GM21447 (cell line): ENCODE measurements at regions not wholly inside any gene's neighbourhood (a gene's known extent, or its start where the extent isn't known, plus 50 kb on each side); places are given as distances from the start of the nearest gene placed in this dataset.
"Not testable (repeated sequence)": the region's sequence is repeated elsewhere in the genome, so short reads cannot be mapped to it uniquely, and the experiment has no call there.

Experiments
- ATAC-seq: cut with Tn5 transposase; IDR thresholded peaks from one replicate; pipeline ENCODE4 v1.9.1; 2021; ENCODE audit not compliant: unreplicated experiment

DNA sequence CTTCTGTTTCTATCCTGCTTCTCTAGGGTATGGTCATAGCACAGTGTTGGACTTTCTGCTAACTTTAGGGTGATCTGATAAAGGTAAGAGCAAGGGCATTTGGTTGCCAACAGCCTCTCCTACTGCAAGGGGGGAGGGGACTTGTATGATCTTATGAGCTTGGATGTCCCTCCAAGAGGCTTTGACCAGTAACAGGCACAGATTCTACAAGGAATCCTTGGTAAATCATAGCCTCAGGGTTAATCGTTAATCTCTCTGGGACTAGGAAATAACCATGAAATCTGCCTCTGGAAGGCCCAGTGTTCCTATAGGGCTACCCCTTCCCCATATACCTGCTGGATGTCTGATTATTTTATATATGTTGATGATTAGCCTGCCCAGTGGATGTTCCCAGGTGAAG, 134.8 kb upstream of the TNFSF4 start:
- no peak for ATAC-seq

DNA sequence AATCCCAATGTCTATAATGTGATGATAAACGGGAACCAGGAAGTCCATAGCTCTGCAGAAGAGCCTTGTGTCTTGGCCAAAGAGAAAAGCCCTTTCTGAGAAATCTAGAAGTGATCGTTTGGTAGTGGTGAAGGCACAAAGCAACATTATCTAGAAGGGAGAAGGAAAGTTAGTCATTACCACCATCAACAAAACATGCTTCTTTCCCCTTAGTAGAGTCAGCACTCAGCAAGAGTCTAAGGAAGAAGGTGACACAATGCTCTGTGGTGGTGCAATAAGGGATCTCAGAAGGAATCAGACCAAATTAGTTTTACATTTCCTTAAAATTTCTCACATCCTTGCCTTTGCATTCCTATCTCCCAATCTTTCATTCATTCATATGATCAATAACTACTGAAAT, 134.4 kb upstream of the PRDX6 start:
- no peak for ATAC-seq

DNA sequence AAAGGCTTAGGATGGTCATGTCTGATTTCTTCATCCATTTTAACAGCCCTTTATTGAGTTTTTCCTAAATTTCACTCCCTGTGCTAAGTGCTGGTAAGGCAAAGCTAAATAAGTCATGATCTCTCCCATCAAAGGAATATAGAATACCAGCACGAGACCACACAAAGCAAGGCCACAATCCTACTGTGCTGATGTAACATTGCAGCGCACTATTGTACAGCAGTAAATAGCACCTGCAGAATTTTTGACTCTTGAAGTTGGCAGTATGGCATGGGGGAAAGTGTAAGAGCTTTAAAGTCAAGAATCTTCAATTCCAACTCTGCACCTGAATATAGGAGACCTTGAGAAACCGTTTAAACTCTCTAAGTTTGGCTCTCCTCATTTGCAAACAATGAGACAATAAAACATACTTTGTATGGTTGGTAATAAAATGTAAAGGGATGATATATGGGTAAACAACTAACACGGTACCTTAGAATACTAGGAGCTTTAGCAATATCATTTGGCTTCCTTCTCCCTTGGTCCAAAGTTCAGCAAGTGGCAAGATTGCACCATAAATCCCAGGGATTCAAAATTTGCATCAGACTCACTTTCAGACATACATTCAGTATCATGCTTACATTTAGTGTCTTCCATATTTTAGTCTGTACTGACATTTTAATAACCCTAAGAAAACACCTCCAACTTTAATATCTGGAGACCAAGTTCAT, 132.9 kb upstream of the PRDX6 start:
- no peak for ATAC-seq

DNA sequence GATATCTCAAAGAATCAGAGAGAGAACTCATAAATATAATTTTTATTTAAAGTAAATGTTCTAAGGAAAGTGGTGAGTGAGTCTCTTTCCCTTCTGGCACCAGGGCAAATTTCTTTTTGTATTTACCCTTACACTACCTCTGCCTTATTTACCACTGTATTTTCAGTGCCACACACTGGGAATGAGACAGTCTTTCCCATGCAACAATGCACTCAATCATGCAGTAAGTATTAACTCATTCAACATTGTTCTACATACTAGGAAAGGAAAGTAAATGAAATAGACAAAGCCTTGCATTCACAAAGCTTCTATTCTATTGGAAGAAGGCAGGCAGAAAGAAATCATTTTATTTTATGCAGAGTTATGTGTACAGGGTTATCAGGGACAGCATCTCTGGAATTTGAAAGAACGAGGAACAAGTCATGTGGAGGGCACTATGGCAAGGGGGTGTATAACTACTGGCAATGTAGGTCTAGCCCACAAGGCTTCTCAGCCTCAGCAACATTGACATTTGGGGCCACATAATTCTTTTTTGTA, 129.8 kb upstream of the PRDX6 start:
- no peak for ATAC-seq

DNA sequence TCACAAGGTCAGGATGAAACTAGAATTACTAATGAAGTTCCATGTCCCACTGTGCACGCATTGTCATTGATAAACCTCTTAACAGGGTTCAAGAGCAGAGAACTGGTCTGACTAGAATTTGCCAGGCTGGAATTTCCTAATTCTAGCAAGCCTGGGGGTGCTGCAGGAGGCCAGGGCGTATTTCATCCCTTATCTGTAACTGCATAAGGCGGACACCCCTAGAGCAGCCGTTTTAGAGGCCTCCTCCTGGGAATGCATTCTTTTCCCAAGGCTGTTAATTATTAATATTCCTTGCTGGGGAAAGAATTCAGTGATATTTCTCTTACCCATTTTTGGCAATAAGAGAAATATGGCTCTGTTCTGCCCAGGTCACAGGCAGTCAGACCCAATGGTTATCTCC, 124.5 kb upstream of the PRDX6 start:
- ATAC-seq = not testable (repeated sequence)

DNA sequence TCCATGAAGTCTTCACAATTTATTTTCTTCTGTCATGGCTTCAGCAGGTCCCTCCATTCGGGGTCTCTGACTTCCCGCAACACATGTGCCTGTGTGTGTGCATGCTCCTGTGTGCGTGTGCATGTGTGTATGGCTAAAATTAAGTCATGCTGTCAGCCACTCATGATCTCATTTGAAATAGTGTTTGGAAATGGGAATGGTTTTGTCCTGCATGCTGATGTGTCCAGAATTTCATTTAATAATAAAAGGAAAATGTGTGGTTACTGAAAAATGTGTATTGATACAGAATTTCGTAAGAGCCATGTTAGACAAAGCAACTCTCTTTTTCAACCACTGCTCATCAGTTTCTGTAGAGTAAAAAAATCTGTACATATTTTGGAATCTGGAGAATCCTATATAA, 123.8 kb upstream of the PRDX6 start:
- no peak for ATAC-seq

DNA sequence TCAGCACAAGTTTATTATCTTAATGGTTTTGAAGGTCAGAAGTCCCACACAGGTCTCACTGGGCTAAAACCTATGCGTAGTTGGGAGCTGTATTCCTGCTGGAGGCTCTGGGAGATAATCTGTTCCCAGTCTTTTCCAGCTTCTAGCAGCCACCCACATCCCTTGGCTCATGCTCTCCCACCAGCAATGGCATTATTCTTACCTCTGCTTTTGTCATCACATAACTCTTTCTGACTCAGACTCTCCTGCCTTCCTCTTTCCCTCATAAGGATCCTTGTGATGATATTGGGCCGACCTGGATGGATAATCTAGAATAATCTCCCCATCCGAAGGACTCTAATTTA, 122.2 kb upstream of the PRDX6 start:
- ATAC-seq = no peak

DNA sequence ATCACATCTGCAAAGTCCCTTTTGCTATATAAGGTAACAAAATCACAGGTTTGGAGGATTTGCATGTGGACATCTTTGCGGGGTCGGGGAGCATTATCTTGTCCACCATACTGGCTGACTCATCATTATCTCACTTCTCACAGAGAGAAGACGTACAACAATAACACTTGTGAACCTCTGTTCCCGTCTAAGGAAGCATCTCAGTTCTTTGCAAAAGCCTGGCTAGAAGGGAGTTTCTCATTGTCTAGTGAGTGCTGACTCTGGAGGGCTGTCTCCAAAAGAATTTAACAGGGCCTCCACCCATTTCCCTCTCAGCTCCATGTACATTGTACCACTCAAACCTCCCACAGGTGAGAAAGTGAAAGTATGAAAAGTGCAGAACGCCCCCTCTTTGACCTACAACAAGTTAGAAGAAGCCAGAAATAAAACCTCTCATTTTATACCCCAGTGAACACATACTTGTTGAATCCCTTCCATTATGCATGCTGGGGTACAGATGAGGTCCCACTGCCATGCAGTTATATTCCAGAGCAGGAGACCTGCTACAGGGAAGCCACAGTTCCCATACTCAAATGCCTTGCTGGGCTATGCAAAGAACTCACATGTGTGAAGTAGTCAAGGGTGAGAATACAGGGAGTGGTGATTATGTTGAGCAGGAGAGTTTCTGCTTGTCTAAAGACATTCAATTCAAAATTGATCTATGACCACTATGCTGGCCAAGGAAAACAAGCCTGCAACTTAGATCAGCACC, 121.7 kb upstream of the PRDX6 start:
- no peak for ATAC-seq

DNA sequence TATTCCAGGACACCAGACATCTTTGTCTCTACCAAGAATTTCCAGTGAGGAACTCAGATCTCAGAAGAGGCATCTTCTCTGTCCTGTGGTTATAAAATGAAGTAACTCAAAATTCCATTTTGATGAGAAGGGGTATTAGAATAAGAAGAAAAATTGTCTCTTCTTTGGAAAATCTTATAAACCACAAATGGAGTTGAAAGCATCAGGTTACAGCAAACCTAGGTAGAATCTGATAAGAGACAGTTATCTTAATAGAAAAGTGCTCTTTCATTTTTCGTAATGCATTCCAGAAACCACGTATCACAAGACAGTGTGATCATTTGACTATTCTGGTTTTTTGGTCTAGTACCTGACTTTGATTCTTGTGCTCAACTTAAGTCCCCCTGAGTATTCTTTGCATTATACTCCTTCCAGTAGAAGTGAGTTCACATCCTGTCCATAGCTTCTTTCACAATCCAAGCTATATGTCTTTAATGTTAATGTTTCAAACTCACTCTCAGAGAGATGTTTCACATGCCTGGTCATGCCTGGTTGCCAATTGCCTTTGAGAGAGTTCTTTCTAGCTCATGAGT, 120.9 kb upstream of the PRDX6 start:
- no peak for ATAC-seq

DNA sequence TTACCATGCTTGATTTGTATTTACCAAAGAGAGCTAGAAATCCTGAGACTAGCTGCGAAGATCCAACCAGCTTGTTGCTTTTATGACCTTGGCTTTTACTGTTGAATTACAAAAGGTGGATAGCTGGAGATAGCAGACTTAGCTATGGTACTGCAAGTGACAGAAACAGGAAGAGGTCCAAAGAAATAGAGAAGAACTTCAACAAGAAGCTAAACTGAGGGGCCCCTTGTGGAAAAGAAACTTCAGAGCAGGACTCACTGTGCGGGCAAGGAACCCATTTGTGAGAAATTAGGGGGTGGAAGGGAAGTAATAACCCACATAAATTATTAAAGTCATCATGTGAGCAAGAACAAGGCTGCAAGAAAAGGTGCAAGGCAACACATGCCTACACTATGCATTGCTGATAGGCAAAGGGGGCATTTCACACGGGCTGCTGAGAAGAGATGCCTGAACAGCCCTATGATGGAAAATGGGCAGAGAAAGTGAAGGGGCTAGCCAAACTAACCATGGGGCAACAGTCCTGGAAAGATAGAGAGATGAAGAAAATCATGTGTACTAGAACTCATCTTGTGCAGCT, 116.6 kb upstream of the PRDX6 start:
- ATAC-seq = no peak

DNA sequence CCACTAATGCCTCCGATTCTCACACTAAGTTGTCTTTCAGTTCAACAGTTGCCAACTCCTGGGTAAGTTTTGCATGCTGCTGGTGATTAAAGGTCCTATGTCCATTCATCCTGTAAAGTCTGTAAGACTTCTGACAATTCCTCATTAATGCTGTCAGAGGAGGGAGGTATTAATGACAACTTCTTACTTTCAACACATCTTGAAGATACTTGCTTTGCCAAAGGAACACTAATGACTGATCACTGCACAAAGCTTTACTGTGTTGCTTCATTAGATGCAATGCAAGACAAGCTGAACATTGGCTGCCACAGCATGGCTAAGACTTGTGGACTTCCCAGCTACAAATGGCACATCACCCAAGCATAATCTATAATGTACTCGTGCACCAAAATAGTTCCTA, 114.6 kb upstream of the PRDX6 start:
- no peak for ATAC-seq

DNA sequence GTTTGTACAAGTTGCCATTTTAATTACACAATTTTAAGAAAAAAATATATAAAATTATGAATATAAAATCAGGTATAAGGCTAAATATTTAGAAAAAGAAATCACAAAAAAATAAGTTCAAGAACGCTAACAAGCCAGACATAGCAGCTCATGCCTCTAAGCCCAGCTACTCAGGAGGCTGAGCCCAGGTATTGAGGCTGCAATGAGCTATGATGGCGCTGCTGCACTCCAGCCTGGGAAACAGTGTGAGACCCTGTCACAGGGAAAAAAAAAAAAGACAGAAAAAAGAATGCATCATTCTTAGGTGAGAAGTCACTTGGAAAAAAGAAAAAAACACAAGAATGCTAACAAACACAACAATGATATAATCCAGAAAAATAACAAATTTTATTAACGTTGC, 112.3 kb upstream of the PRDX6 start:
- ATAC-seq = no peak

DNA sequence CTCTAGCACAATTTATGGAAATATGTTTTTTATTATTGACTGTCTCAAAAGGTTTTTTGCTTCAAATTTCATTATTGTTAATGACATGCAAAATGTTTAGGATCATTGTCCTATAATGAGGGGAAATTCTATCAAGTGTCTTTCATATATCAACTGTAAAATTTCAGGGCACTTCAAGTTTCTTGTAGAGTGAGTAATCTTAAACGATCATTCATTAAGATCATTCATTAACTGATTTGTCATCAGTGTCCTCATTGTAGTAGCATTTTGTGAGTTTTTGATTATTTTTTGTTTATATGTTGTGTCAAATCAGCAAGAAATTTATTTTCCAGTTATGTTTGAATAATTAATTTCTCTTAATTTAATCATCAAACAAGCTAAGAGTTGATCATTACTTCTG, 111.8 kb upstream of the PRDX6 start:
- no peak for ATAC-seq

DNA sequence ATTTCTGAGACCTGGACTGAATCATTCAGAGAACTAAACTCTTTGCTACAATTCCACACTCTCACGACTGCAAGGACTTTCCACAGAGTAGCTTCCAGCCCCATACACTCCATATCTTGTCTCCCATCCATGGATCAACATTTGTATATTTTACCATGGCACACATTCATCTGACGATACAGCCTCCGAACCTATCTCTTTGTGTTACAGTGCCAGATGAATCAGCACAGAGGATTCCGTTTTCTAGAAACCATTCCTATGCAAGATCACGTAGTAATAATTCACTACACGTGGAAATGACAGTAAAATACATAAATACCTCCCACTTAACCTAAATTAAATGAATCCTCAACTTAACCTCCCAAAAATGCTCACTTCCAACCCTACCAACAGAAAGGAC, 110.0 kb upstream of the PRDX6 start:
- ATAC-seq = no peak

DNA sequence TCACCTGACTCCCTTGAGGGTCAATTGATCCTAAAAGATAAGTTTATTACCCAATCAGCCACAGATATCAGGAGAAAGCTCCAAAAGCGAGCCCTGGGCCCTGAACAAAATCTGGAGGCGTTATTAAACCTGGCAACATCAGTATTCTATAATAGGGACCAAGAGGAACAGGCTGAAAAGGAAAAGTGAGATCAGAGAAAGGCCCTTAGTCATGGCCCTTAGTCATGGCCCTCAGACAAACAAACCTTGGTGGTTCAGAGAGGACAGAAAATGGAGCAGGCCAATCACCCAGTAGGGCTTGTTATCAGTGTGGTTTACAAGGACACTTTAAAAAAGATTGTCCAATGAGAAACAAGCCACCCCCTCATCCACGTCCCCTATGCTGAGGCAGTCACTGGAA, 106.5 kb upstream of the PRDX6 start:
- ATAC-seq = not testable (repeated sequence)

DNA sequence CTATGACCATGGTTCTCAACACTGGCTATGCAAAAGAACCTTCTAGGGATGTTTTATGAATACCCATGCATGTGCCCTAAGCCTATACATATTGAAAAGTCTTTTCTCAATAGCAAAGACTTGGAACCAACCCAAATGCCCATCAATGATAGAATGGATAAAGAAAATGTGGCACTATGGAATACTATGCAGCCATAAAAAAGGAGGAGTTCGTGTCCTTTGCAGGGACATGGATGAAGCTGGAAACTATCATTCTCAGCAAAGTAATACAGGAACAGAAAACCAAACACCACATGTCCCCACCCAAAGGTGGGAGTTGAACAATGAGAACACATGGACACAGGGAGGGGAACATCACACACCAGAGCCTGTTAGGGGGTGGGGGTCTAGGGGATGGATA, 101.1 kb upstream of the PRDX6 start:
- ATAC-seq = not testable (repeated sequence)

DNA sequence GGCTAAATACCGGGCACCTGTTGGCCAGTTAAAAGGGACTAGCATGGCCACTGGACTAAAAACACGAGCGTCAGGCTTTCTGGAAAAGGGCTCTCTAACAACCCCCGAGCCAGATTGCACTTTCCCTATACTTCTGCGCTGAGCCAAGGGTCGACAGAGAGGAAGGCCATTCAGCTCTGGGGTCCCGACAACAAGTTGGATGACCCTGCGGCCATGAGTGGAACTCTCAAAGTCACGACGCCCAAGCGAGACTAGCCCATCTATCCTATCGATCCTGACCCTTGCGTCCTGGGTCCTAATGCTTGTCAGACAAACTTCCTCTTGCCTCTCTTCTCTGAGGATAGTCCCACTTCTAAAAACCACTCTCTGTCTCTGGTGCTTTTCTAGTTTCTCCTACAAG, 99.9 kb upstream of the PRDX6 start:
- ATAC-seq = no peak

DNA sequence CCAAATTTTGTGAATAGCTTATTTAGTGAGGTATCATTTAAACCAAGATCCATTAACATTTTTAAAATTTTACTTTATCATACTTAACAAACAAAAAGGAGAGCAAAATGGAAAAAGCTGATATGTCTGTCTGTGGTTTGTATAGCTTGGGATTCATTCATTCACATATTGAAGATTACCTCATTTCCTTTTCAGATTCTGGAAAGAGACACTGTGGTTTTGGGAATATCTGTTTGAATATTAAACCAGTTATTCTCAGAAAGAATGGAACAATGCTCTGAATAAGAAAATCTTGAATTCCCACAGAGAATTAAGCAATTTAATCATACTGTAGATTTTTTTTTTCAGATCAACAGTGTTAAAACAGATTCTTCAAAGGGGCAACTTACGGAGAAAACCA, 93.8 kb upstream of the PRDX6 start:
- no peak for ATAC-seq

DNA sequence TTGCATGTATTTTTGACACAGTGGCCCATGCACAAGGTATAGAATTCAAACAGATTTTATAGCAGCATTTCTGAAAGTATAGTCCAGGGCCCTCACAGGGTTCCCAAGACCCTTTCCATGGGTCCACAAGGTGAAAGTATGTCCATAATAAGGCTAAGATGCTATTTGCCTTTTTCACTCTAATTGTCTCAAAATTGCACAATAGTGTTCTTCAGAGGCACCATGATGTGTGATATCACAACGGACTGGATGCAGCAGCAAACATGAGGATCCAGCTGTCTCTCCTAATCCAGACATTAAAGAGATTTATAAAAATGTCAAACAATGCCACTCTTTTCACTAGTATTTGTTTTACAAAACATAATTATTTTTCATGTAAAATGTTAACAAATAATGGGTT, 88.8 kb upstream of the PRDX6 start:
- ATAC-seq = no peak

DNA sequence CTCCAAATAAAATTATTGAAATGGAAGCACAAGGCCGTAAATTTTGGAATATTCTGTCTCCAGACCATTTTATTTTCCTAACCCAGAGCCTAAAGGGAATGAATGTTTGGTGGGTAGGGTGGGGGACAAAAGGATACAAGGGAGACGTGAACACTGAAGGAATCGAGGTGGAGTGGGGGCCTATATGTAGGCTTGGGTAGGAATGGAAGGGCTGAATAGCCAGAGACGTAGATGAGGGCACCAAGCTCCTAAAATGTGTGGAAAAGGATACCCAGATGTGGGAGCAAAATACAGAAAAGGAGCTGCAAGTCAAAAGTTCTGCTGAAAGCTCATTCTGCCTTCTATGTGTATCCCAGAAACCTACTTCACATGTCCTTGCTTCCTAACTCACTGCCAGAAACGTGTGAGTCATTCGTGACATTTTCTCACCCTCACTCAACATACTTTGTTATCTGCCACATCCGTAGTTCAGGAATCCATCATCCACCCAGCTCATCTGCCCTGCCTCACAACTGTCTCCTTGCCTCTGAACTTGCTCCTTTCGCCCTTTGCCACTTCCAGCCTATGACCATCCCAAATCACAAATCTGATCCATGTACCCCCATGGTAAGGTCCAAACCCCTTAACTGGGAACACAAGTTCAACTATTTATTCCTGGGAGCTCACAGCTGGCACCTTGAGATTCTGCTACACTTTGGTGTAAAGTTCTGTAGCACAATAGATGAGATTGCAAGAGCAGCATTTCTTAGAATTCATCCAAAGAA, 84.1 kb upstream of the PRDX6 start:
- no peak for ATAC-seq

DNA sequence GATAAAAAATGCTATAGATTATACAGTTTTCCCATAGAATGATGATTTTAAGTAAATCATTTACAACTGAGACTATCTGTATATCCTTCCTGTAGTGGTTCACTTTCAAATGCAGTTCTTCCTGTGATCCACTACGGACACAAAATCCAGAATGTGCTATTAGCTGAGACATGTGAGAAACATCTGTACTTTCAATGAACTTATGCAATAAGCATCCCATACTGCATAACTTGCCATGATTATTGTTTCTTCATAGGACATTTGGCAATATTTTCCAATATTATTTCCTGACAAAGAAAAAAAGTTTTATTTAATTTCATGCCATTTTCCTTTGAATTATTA, 83.5 kb upstream of the PRDX6 start:
- ATAC-seq = no peak
